ENCODE measurements at regions not wholly inside any gene's neighbourhood (a gene's known extent, or its start where the extent isn't known, plus 50 kb on each side); places are given as distances from the start of the nearest gene placed in this dataset.
"Not testable (repeated sequence)": the region's sequence is repeated elsewhere in the genome, so short reads cannot be mapped to it uniquely, and the experiment has no call there.

DNA sequence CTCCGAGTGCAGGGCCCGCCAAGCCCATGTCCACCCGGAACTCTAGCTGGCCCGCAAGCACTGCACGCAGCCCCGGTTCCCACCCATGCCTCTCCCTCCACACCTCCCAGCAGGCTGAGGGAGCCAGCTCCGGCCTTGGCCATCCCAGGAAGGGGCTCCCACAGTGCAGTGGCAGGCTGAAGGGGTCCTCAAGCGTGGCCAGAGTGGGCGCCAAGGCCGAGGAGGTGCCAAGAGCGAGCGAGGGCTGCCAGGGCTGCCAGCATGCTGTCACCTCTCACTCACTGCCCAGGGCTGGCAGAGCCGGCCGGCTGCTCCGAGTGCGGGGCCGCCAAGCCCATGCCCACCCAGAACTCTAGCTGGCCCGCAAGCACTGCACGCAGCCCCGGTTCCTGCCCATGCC, 75.5 kb upstream of the TBC1D5 start:
- DNase-seq = not testable (repeated sequence)

- no peak for DNase-seq
Observed at GRCh38 chr3:17817545-17817944, 75.1 kb upstream of the TBC1D5 start.

GRCh38 chr3:17816839-17817238, 74.4 kb upstream of the TBC1D5 start:
- DNase-seq = not testable (repeated sequence)

- DNase-seq = not testable (repeated sequence)
Observed at GRCh38 chr3:17812328-17812727, 69.9 kb upstream of the TBC1D5 start.

DNA sequence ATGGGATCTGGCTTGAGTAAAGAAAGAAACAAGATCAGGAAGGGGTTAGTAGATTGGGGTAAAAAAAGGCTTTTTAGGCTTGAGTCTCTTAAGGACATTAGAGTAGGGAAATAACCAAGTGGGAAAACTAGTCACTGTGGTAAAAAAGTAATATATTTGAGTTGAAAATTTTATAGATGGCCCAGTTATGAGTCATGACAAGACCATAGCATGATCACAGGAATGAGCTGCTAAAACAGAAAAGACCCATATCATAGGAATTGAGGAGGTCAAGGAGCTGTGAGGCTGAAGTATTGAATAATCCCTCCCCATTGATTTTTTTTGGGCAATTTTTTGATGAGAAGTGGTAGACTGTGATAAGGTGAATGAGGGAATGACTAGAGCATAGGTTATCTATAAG, 69.2 kb upstream of the TBC1D5 start:
- DNase-seq = no peak

DNA sequence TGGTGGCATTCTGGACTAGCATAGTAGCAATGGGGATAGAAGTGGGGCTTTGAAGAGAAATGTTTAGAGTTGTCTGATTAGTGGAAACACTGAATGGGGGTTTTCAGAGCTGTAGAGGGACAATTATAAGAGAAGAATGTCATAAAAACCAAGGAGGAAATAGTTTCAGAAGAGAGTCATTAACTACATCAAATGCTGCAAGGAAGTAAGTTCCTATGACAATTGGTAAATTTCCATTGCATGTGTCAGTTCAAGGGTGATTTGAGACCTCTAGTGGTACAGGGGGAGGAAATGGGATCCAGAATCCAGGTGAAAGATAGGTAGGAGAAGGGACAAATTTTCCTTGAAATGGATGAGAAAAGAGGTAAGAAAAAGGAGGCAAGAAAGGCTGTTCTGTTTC, 68.3 kb upstream of the TBC1D5 start:
- DNase-seq = no peak

DNA sequence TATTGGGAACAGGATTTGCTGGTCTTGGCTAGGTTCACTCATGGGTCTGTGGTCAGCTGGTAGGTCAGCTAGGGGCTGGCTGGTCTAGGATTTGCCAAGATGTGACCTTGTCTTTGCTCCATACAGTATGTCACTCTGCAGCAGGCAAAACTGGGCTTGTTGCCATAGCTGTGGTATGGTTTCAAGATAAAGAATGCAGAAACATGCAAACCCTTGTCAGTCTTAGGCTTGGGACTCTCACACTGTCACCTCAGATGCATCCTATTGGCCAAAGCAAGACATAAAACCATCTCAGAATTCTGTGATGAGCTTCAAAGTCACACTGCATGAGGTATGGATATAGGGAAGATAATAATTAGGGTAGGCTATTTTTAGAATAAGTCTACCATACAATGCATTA, 66.6 kb upstream of the TBC1D5 start:
- no peak for DNase-seq

- no peak for DNase-seq
Observed at GRCh38 chr3:17806876-17807275, 64.4 kb upstream of the TBC1D5 start.

- DNase-seq = no peak
Observed at GRCh38 chr3:17806201-17806600, 63.8 kb upstream of the TBC1D5 start.

GRCh38 chr3:17805461-17805940, 63.1 kb upstream of the TBC1D5 start:
- DNase-seq = no peak

- DNase-seq = no peak
Observed at GRCh38 chr3:17802950-17803349, 60.5 kb upstream of the TBC1D5 start.

GRCh38 chr3:17801131-17801530, 58.7 kb upstream of the TBC1D5 start:
- no peak for DNase-seq

DNA sequence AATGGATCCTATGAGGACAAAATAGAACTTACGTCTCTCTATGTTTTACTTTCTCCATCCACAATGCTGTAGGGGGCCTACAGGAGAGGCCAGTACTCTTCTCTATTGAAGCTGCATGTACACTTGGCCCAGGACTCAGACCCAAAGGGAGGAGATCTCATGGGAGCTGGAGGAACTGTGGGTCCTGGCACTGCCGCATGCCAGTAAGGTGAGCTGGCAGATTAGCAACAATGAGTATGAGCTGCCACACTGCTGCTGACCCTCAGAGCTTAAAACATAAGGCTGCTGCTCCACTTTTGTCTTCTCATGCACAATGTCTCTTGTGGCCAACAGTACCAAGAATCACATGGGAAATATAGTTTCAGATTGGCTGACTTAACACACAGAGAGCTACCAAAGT, 57.8 kb upstream of the TBC1D5 start:
- DNase-seq = no peak

- DNase-seq = no peak
Observed at GRCh38 chr3:17799312-17799711, 56.9 kb upstream of the TBC1D5 start.

GRCh38 chr3:17798000-17798399, 55.6 kb upstream of the TBC1D5 start:
- no peak for DNase-seq

- DNase-seq = no peak
Observed at GRCh38 chr3:17795711-17796110, 53.3 kb upstream of the TBC1D5 start.

- no peak for DNase-seq
Observed at GRCh38 chr3:17795280-17795679, 52.8 kb upstream of the TBC1D5 start.

- DNase-seq = no peak
Observed at GRCh38 chr3:17793542-17794195, 51.2 kb upstream of the TBC1D5 start.
